Stomach (tissue), 8 donors: ENCODE measurements at regions not wholly inside any gene's neighbourhood (a gene's known extent, or its start where the extent isn't known, plus 50 kb on each side); places are given as distances from the start of the nearest gene placed in this dataset.

Experiments
- DNase-seq, 2 donors: peaks; one replicate each; pipeline versions ENCODE4 v3.0.0 to v3.0.0-alpha.2; 2013 to 2019
- H3K27ac ChIP-seq, 5 donors: fragments of 200-600 bp in 4 of 5; sonication (generic) in 4 of 5; one replicate each; pipeline ENCODE4 v1.5.1; 2013 to 2019; ENCODE audit warnings: mild to moderate bottlenecking in 1 of 5, moderate library complexity in 1 of 5
- H3K27me3 ChIP-seq, 3 donors: fragments of 200-600 bp; sonication (generic); one replicate each; pipeline ENCODE4 v1.5.1; 2017 to 2019; ENCODE audit warnings: mixed run types in 1 of 3
- H3K36me3 ChIP-seq, 4 donors: fragments of 200-600 bp; sonication (generic); 1 replicate in 3 of 4; 2 replicates in 1 of 4; pipeline ENCODE4 v1.5.1; 2016 to 2019
- H3K4me1 ChIP-seq, 4 donors: fragments of 200-600 bp; sonication (generic); one replicate each; pipeline ENCODE4 v1.5.1; 2016 to 2019
- H3K4me3 ChIP-seq, 4 donors: fragments of 200-600 bp; sonication (generic) in 3 of 4; one replicate each; pipeline ENCODE4 v1.5.1; 2016 to 2019; ENCODE audit warnings: mild to moderate bottlenecking in 1 of 4
- H3K9me3 ChIP-seq, 4 donors: fragments of 200-600 bp; sonication (generic); one replicate each; pipeline ENCODE4 v1.5.1; 2016 to 2019
- CTCF ChIP-seq, 7 experiments: fragments of 450-650 bp in 4 of 7; fragments of 200-600 bp in 3 of 7; sonication (generic) in 3 of 7; IDR thresholded peaks; one replicate each; pipeline ENCODE4 v1.5.1; 2016 to 2019; ENCODE audit warnings: antibody characterized with exemption in 7 of 7, control low read depth in 2 of 7, mild to moderate bottlenecking in 1 of 7
- EP300 ChIP-seq: sonication (generic); formaldehyde crosslinking; IDR thresholded peaks from one replicate; pipeline ENCODE4 v1.6.1; 2017; ENCODE audit warnings: antibody characterized with exemption
- POLR2A ChIP-seq, 4 donors: fragments of 450-650 bp; IDR thresholded peaks; one replicate each; pipeline ENCODE4 v1.6.1; 2016; ENCODE audit warnings: antibody characterized with exemption in 4 of 4, control low read depth in 2 of 4, mild to moderate bottlenecking in 1 of 4, moderate library complexity in 1 of 4
- POLR2AphosphoS5 ChIP-seq, 3 donors: sonication (generic); formaldehyde crosslinking; IDR thresholded peaks; one replicate each; pipeline ENCODE4 v1.6.1; 2016; ENCODE audit warnings: antibody characterized with exemption in 3 of 3
- WGBS, 5 donors: extraction: QIAGEN DNeasy Blood & Tissue Kit in 3 of 5; methylation state at CpG; one replicate each; pipeline versions ENCODE4 v1.1.5 to v1.1.7; 2013 to 2018; 5-methylcytosine and 5-hydroxymethylcytosine counted together
- intact Hi-C: fragments of 100-400 bp; cut with DNase I; formaldehyde crosslinking; loops from one replicate; pipeline ENCODE4 v1.15.1; 2023; ENCODE audit warnings: low total_unique reads
- donor health status: healthy with polysubstance abuse.
- donor health status: Bipolar disorder and iron deficiency.
- donor health status: healthy.

DNA sequence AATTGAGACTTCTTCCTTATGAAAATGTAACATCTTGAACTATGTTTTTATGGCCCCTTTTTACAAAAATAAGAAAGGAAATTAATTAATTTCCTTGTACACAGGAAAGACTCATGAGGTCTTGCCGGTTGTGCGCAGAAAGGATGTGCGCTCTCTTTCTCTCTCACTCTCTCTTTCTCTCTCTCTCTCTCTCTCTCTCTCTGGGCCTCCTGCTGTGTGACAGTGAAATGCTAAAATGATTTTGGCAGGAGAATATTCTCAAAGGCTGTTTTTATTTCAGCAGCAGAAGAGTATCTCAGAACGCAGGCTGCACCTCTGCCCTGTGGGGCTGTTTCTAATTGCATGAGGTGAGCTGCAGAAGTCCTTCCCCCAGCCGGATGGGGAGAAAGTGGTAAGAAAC, 349.0 kb downstream of the MID1IP1 start:
- Histone ChIP-seq H3K9me3 (no peaks in the 10 kb centered on the region), H3K4me1 (peaks cover 0 to 13% (median 3%) of the 10 kb centered on the region in 4 donors), H3K27ac (no peak overlapping the region), H3K27me3 (no peaks in the 10 kb centered on the region), H3K36me3 (no peaks in the 10 kb centered on the region), H3K4me3 (no peak overlapping the region)
- WGBS, 5 donors: 77 to 89% (median 82%) methylated on average over 5 of the region's 5 CpGs
- TF ChIP-seq CTCF (IDR thresholded peaks at IDR 0.05) (no peak), EP300 (no peak), POLR2A (IDR thresholded peaks at IDR 0.05) (no peak), POLR2AphosphoS5 (IDR thresholded peaks at IDR 0.05) (no peak)
- no peak for DNase-seq
- intact Hi-C loops: no loop called here

DNA sequence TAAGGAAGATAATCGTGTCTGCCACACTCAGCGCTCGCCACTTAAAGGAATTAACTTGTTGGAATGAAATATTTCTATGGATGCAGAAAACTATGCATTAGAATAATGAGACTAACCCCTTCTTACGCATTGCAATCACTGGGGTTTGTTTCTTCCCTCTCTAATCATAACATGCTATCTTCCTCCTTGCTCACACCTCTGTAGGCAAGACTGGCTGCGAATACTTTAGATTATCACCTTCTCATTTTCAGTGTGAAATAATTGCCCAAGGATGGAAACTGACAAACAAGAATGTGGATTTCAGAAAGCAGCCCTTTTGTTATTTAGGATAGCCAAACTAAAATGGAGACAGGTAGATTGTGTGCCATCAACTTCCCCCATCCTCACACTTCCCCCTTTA, 349.4 kb downstream of the MID1IP1 start:
- TF ChIP-seq CTCF (IDR thresholded peaks at IDR 0.05) (no peak), EP300 (no peak), POLR2A (IDR thresholded peaks at IDR 0.05) (no peak), POLR2AphosphoS5 (IDR thresholded peaks at IDR 0.05) (no peak)
- Histone ChIP-seq H3K4me3 (no peak overlapping the region), H3K27me3 (no peaks in the 10 kb centered on the region), H3K4me1 (peaks cover 0 to 13% (median 3%) of the 10 kb centered on the region in 4 donors), H3K36me3 (no peaks in the 10 kb centered on the region), H3K27ac (no peak overlapping the region), H3K9me3 (no peaks in the 10 kb centered on the region)
- 64 to 75% (median 67%) methylated on average over 5 of the region's 5 CpGs for WGBS, 5 donors
- no peak for DNase-seq
- intact Hi-C loops: no loop called here

GRCh38 chrX:39152106-39152649, 350.9 kb downstream of the MID1IP1 start:
- Histone ChIP-seq H3K27me3 (no peaks in the 10 kb centered on the region), H3K9me3 (no peaks in the 10 kb centered on the region), H3K27ac (no peak overlapping the region), H3K36me3 (no peaks in the 10 kb centered on the region), H3K4me3 (no peak overlapping the region), H3K4me1 (peaks cover 0 to 13% (median 3%) of the 10 kb centered on the region in 4 donors)
- peak; percentile 53 to 61 for DNase-seq
- intact Hi-C loops: no loop called here
- 33 to 83% (median 47%) methylated on average over 3 to 7 of the region's 7 CpGs for WGBS, 5 donors
- TF ChIP-seq POLR2A (IDR thresholded peaks at IDR 0.05): no peak
- TF ChIP-seq CTCF (IDR thresholded peaks at IDR 0.05): peak in 5 of 7 experiments; percentile 14 to 35 (median 24)

DNA sequence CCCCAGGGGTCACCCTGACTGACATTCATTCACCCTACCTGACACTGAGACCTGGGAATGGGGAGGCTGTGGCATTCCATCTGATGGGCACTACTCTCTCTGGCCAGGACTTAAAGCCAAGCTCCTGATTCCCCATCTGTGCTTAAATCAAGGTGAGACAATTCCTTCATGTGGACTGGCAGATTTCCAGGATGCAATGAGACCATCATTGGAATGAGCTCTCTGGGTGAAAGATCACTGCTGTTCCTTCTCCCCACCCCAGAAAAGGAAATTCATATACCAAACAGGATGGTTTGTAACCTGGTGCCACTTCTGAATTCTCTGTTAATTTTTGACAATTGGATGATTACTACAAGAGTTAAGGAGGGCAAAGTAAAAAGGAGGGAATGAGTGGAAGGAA, 354.8 kb downstream of the MID1IP1 start:
- TF ChIP-seq EP300 (no peak), POLR2A (IDR thresholded peaks at IDR 0.05) (no peak), POLR2AphosphoS5 (IDR thresholded peaks at IDR 0.05) (no peak), CTCF (IDR thresholded peaks at IDR 0.05) (no peak)
- Histone ChIP-seq H3K4me3 (no peak overlapping the region), H3K9me3 (no peaks in the 10 kb centered on the region), H3K27me3 (no peaks in the 10 kb centered on the region), H3K4me1 (no peaks in the 10 kb centered on the region), H3K36me3 (no peaks in the 10 kb centered on the region), H3K27ac (no peak overlapping the region)
- intact Hi-C loops: no loop called here
- DNase-seq: no peak
